Lower leg skin (tissue), 3 donors: ENCODE measurements at regions not wholly inside any gene's neighbourhood (a gene's known extent, or its start where the extent isn't known, plus 50 kb on each side); places are given as distances from the start of the nearest gene placed in this dataset.

ENCODE experiments used
- POLR2A ChIP-seq, 2 donors: fragments of 450-650 bp; IDR thresholded peaks; one replicate each; pipeline ENCODE4 v1.6.1; 2016 to 2017; ENCODE audit warnings: antibody characterized with exemption in 2 of 2, mild to moderate bottlenecking in 1 of 2, moderate library complexity in 1 of 2
- TF ChIP-seq, protein P1 (sequence below), 3 donors: fragments of 450-650 bp; IDR thresholded peaks; one replicate each; pipeline ENCODE4 v1.5.1; 2016; ENCODE audit warnings: antibody characterized with exemption in 3 of 3, mild to moderate bottlenecking in 3 of 3, moderate library complexity in 2 of 3

DNA sequence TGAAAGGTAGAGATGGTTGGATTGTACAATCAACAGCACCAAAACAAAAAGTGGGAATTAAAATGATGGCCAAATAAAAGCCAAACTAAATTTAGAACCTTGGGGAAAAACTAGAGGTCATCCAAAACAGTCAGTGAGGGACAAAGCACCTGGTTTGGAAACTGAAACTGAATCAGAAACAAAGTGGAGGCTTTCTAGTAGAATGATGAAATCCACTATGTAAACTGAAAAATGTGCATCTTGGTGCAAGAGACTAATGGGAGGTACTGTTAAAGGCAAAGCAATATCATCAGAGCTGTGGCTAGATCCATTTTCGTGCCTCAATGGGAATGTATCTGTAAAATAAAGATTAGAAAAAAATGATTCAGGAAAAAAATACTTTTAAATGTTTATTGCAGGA, 380.0 kb upstream of the GJE1 start:
- TF ChIP-seq, protein P1, sequence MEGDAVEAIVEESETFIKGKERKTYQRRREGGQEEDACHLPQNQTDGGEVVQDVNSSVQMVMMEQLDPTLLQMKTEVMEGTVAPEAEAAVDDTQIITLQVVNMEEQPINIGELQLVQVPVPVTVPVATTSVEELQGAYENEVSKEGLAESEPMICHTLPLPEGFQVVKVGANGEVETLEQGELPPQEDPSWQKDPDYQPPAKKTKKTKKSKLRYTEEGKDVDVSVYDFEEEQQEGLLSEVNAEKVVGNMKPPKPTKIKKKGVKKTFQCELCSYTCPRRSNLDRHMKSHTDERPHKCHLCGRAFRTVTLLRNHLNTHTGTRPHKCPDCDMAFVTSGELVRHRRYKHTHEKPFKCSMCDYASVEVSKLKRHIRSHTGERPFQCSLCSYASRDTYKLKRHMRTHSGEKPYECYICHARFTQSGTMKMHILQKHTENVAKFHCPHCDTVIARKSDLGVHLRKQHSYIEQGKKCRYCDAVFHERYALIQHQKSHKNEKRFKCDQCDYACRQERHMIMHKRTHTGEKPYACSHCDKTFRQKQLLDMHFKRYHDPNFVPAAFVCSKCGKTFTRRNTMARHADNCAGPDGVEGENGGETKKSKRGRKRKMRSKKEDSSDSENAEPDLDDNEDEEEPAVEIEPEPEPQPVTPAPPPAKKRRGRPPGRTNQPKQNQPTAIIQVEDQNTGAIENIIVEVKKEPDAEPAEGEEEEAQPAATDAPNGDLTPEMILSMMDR (IDR thresholded peaks at IDR 0.05), result no peak
- no peak for TF ChIP-seq POLR2A (IDR thresholded peaks at IDR 0.05)
